ENCODE measurements at regions not wholly inside any gene's neighbourhood (a gene's known extent, or its start where the extent isn't known, plus 50 kb on each side); places are given as distances from the start of the nearest gene placed in this dataset.

DNA sequence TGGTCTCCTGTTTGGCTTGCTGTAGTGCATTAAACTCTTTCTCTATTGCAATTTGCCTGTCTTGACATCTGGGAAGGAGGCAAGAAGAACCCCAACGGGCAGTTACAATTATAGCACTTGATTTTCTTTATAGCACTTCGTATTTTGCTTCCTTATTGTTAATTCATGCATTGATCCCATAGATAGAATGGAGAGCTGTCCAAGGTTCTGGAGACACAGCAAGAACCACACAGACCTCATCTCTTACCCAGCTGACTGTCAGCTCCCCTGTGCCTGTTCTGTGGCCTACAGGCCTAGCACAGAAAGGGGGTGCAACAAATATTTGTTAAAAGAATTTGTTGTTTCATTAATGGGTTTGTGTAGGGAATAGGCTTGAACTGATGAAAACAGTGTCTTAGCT lies 194.3 kb downstream of the GALNT1 start:
- no peak for TF ChIP-seq MAX (IDR thresholded peaks at IDR 0.05; ENCODE audit: insufficient read depth, insufficient read length)
- TF ChIP-seq, protein P1, sequence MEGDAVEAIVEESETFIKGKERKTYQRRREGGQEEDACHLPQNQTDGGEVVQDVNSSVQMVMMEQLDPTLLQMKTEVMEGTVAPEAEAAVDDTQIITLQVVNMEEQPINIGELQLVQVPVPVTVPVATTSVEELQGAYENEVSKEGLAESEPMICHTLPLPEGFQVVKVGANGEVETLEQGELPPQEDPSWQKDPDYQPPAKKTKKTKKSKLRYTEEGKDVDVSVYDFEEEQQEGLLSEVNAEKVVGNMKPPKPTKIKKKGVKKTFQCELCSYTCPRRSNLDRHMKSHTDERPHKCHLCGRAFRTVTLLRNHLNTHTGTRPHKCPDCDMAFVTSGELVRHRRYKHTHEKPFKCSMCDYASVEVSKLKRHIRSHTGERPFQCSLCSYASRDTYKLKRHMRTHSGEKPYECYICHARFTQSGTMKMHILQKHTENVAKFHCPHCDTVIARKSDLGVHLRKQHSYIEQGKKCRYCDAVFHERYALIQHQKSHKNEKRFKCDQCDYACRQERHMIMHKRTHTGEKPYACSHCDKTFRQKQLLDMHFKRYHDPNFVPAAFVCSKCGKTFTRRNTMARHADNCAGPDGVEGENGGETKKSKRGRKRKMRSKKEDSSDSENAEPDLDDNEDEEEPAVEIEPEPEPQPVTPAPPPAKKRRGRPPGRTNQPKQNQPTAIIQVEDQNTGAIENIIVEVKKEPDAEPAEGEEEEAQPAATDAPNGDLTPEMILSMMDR (IDR thresholded peaks at IDR 0.05; ENCODE audit: extremely low read depth in 1 of 2, insufficient read depth in 1 of 2, low read depth in 1 of 2, low read length in 2 of 2) = no peak
- TF ChIP-seq POLR2A (IDR thresholded peaks at IDR 0.05; ENCODE audit: low read depth, low read length) = no peak
- no peak for TF ChIP-seq GATA2 (IDR thresholded peaks at IDR 0.05; ENCODE audit: insufficient read depth, insufficient read length, low read depth, low read length)
- no peak for TF ChIP-seq EZH2 (IDR thresholded peaks at IDR 0.05; ENCODE audit: borderline replicate concordance, low read depth, low read length, severe bottlenecking)
- TF ChIP-seq JUN (IDR thresholded peaks at IDR 0.05; ENCODE audit: borderline replicate concordance, insufficient read depth, insufficient read length, low read depth) = no peak
- no peak for TF ChIP-seq POLR2AphosphoS5 (IDR thresholded peaks at IDR 0.05; ENCODE audit: insufficient read depth, low read depth, low read length)
- no peak for TF ChIP-seq MYC (IDR thresholded peaks at IDR 0.05; ENCODE audit: low read depth, low read length)

All from endothelial cell of umbilical vein (primary cell).